HCT116 (cell line): ENCODE measurements at regions not wholly inside any gene's neighbourhood (a gene's known extent, or its start where the extent isn't known, plus 50 kb on each side); places are given as distances from the start of the nearest gene placed in this dataset.

Experiments used
- ATAC-seq: fragments of 200-7000 bp; cut with Tn5 transposase; 2 replicates; pipeline ENCODE4 v1.9.1; 2020; ENCODE audit warnings: mild to moderate bottlenecking, moderate library complexity
- BruUV-seq: library from RNA; stranded (reverse); fragments of 400-500 nt; replicated peaks from 2 replicates; lab custom pipeline; 2021; lab: Mats Ljungman, UMichigan
- CTCF ChIA-PET: fragments of 300-600 bp; sonication (Branson Sonifier 250); formaldehyde crosslinking; loops from one replicate; lab custom pipeline; 2021; ENCODE audit warnings: antibody characterized with exemption; lab: Charles Lee
- POLR2A ChIA-PET: fragments of 300-600, 350-600 bp; sonication (Branson Sonifier 250); formaldehyde crosslinking; loops from one replicate; lab custom pipeline; 2021; ENCODE audit warnings: antibody characterized with exemption; lab: Charles Lee
- RAD21 ChIA-PET, 2 experiments: fragments of 300-600 bp; sonication (Branson Sonifier 250); formaldehyde crosslinking; loops; one replicate each; lab custom pipeline; 2023; ENCODE audit warnings: low total read pairs in 2 of 2; ENCODE audit not compliant: uncharacterized antibody in 2 of 2, unreplicated experiment in 2 of 2, low non-redundant PET in 1 of 2; lab: Charles Lee
- DNase-seq: peaks from one replicate; pipeline ENCODE4 v3.0.0-alpha.2; 2010; ENCODE audit warnings: low read depth, low spot score
- H2AFZ ChIP-seq: fragments of 200-600 bp; shearing (Covaris generic), sonication (generic); 2 replicates; pipeline ENCODE4 v1.6.1; 2017; ENCODE audit warnings: low read depth, mixed run types, mixed read lengths, antibody characterized with exemption, low read length; ENCODE audit not compliant: poor library complexity, severe bottlenecking
- H3K27ac ChIP-seq: 2 replicates; pipeline ENCODE4 v1.5.1; 2012; ENCODE audit warnings: low read depth, low read length
- H3K27me3 ChIP-seq: fragments of 200-600 bp; sonication (generic); 2 replicates; pipeline ENCODE4 v1.6.1; 2016; ENCODE audit warnings: mixed run types, low read length, mixed read lengths; ENCODE audit not compliant: insufficient read depth
- H3K36me3 ChIP-seq, 2 experiments: fragments of 200-500 bp in 1 of 2; fragments of 200-600 bp in 1 of 2; sonication (Bioruptor generic) in 1 of 2; sonication (generic) in 1 of 2; 2 replicates each; pipeline versions ENCODE4 v1.5.1 to v1.6.1; 2014 to 2016; ENCODE audit warnings: low read length in 2 of 2, inconsistent platforms in 1 of 2, mixed read lengths in 1 of 2, mixed run types in 1 of 2; ENCODE audit not compliant: insufficient read depth in 2 of 2, control insufficient read depth in 1 of 2
- H3K4me1 ChIP-seq, 2 experiments: fragments of 200-600 bp in 1 of 2; sonication (generic) in 1 of 2; 2 replicates each; pipeline versions ENCODE4 v1.5.1 to v1.6.1; 2012 to 2017; ENCODE audit warnings: low read length in 2 of 2, inconsistent platforms in 1 of 2, mild to moderate bottlenecking in 1 of 2, mixed read lengths in 1 of 2, mixed run types in 1 of 2, moderate library complexity in 1 of 2; ENCODE audit not compliant: insufficient read depth in 2 of 2, control insufficient read depth in 1 of 2
- H3K4me2 ChIP-seq: fragments of 200-600 bp; sonication (generic); 2 replicates; pipeline ENCODE4 v1.6.1; 2017; ENCODE audit warnings: mixed run types, low read length, mixed read lengths
- H3K4me3 ChIP-seq, 2 experiments: fragments of 200-600 bp in 1 of 2; sonication (generic) in 1 of 2; replicated peaks in 1 of 2; 2 replicates each; pipeline ENCODE4 v1.5.1; 2011 to 2016; ENCODE audit warnings: low read length in 2 of 2, control low read depth in 1 of 2, low read depth in 1 of 2, mild to moderate bottlenecking in 1 of 2, mixed read lengths in 1 of 2, mixed run types in 1 of 2
- H3K79me2 ChIP-seq: fragments of 200-600 bp; sonication (generic); 2 replicates; pipeline ENCODE4 v1.6.1; 2017; ENCODE audit warnings: mild to moderate bottlenecking, mixed run types, low read length, moderate library complexity, mixed read lengths; ENCODE audit not compliant: insufficient read depth
- H3K9ac ChIP-seq: fragments of 200-600 bp; sonication (generic); 2 replicates; pipeline ENCODE4 v1.6.1; 2016; ENCODE audit warnings: low read length, mixed read lengths
- H3K9me2 ChIP-seq: fragments of 200-600 bp; sonication (generic), shearing (Covaris generic); 2 replicates; pipeline ENCODE4 v1.6.1; 2017; ENCODE audit warnings: mixed run types, mild to moderate bottlenecking, moderate library complexity; ENCODE audit not compliant: insufficient read depth
- H3K9me3 ChIP-seq, 2 experiments: fragments of 200-500 bp in 1 of 2; fragments of 200-600 bp in 1 of 2; sonication (Bioruptor generic) in 1 of 2; sonication (generic) in 1 of 2; 2 replicates each; pipeline ENCODE4 v1.6.1; 2014 to 2017; ENCODE audit warnings: low read length in 2 of 2, mixed read lengths in 2 of 2, inconsistent platforms in 1 of 2, low read depth in 1 of 2, mild to moderate bottlenecking in 1 of 2, mixed run types in 1 of 2, moderate library complexity in 1 of 2; ENCODE audit not compliant: control insufficient read depth in 1 of 2, insufficient read depth in 1 of 2
- H4K20me1 ChIP-seq: fragments of 200-600 bp; sonication (generic), shearing (Covaris generic); 2 replicates; pipeline ENCODE4 v1.6.1; 2017; ENCODE audit warnings: mixed run types, mild to moderate bottlenecking, moderate library complexity; ENCODE audit not compliant: insufficient read depth
- ELF1 ChIP-seq: IDR thresholded peaks from 2 replicates; pipeline ENCODE4 v1.6.1; 2012; ENCODE audit warnings: low read depth, borderline replicate concordance
- EZH2 ChIP-seq: fragments of 200-600 bp; sonication (generic); IDR thresholded peaks from 2 replicates; pipeline ENCODE4 v1.6.1; 2017; ENCODE audit warnings: antibody characterized with exemption, mixed run types
- EZH2phosphoT487 ChIP-seq: fragments of 200-600 bp; IDR thresholded peaks from 2 replicates; pipeline ENCODE4 v1.6.1; 2018; ENCODE audit warnings: antibody characterized with exemption, borderline replicate concordance
- POLR2A ChIP-seq: IDR thresholded peaks from 2 replicates; pipeline ENCODE4 v1.7.0; 2011; ENCODE audit warnings: borderline replicate concordance; ENCODE audit not compliant: insufficient read depth, insufficient read length; ENCODE audit errors: extremely low read depth
- YY1 ChIP-seq: IDR thresholded peaks from 2 replicates; pipeline ENCODE4 v1.6.1; 2011; ENCODE audit warnings: low read length, low read depth, moderate library complexity, mild to moderate bottlenecking; ENCODE audit not compliant: insufficient replicate concordance; ENCODE audit errors: extremely low read depth
- ZFX ChIP-seq: fragments of 450-650 bp; IDR thresholded peaks from 2 replicates; pipeline ENCODE4 v1.6.1; 2017
- ZNF274 ChIP-seq: fragments of 200-500 bp; sonication (Bioruptor generic); IDR thresholded peaks from 2 replicates; pipeline ENCODE4 v1.6.1; 2014; ENCODE audit warnings: mild to moderate bottlenecking, low read depth, low read length, inconsistent platforms
- intact Hi-C: fragments of 100-400 bp; cut with micrococcal nuclease; formaldehyde crosslinking; loops from 2 replicates; pipeline ENCODE4 v1.10.0; 2022
- TF ChIP-seq, protein P1 (sequence below): IDR thresholded peaks from 2 replicates; pipeline ENCODE4 v1.6.1; 2011; ENCODE audit warnings: mild to moderate bottlenecking, low read length, moderate library complexity; ENCODE audit not compliant: insufficient replicate concordance; ENCODE audit errors: extremely low read depth
- TF ChIP-seq, protein P2 (sequence below), 3 experiments: fragments of 200-600 bp in 1 of 3; sonication (generic) in 1 of 3; IDR thresholded peaks in 2 of 3; conservative IDR thresholded peaks in 1 of 3; 2 replicates each; pipeline ENCODE4 v1.5.1; 2012 to 2017; ENCODE audit warnings: low read depth in 2 of 3, low read length in 2 of 3, antibody characterized with exemption in 1 of 3, borderline replicate concordance in 1 of 3, control low read depth in 1 of 3, mild to moderate bottlenecking in 1 of 3, mixed read lengths in 1 of 3, mixed run types in 1 of 3, moderate library complexity in 1 of 3; ENCODE audit not compliant: insufficient read depth in 1 of 3
- TF ChIP-seq, protein P3 (sequence below): IDR thresholded peaks from 2 replicates; pipeline ENCODE4 v1.6.1; 2012
- TF ChIP-seq, protein P4 (sequence below): IDR thresholded peaks from 2 replicates; pipeline ENCODE4 v1.6.1; 2012; ENCODE audit warnings: low read depth

DNA sequence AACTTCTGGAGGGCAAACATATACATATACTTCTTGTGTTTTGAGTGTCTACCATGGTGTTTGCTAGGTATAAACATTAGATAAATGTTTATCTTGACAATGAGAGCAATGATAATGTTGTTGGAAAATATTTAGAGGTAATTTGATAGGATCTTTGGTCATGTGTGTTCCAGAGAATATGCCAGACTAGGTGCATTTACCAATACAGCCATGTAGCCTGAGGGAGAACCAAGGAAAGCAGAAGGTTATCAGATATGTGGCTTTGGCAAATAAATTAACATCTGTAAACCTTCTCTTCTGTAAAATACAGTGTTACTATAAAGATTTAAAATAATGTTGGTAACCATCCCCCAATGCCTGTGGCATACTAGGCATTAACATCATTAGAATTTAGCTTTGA, 226.8 kb downstream of the C11orf87 start:
- H3K4me3 ChIP-seq = no peak overlapping the region
- ChIA-PET RAD21 (no interaction called here), CTCF (no interaction called here), POLR2A (no interaction called here)
- H4K20me1 ChIP-seq = no peaks in the 10 kb centered on the region
- no peaks in the 10 kb centered on the region for H3K4me1 ChIP-seq
- BruUV-seq = no TSS peak
- H2AFZ ChIP-seq = no peak overlapping the region
- no peak for DNase-seq
- no peaks in the 10 kb centered on the region for H3K9me2 ChIP-seq
- TF ChIP-seq POLR2A = no peak
- TF ChIP-seq, protein P1, sequence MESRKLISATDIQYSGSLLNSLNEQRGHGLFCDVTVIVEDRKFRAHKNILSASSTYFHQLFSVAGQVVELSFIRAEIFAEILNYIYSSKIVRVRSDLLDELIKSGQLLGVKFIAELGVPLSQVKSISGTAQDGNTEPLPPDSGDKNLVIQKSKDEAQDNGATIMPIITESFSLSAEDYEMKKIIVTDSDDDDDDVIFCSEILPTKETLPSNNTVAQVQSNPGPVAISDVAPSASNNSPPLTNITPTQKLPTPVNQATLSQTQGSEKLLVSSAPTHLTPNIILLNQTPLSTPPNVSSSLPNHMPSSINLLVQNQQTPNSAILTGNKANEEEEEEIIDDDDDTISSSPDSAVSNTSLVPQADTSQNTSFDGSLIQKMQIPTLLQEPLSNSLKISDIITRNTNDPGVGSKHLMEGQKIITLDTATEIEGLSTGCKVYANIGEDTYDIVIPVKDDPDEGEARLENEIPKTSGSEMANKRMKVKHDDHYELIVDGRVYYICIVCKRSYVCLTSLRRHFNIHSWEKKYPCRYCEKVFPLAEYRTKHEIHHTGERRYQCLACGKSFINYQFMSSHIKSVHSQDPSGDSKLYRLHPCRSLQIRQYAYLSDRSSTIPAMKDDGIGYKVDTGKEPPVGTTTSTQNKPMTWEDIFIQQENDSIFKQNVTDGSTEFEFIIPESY = no peak
- TF ChIP-seq ZFX = no peak
- no peak for TF ChIP-seq YY1
- no peak for TF ChIP-seq EZH2phosphoT487
- TF ChIP-seq, protein P2, sequence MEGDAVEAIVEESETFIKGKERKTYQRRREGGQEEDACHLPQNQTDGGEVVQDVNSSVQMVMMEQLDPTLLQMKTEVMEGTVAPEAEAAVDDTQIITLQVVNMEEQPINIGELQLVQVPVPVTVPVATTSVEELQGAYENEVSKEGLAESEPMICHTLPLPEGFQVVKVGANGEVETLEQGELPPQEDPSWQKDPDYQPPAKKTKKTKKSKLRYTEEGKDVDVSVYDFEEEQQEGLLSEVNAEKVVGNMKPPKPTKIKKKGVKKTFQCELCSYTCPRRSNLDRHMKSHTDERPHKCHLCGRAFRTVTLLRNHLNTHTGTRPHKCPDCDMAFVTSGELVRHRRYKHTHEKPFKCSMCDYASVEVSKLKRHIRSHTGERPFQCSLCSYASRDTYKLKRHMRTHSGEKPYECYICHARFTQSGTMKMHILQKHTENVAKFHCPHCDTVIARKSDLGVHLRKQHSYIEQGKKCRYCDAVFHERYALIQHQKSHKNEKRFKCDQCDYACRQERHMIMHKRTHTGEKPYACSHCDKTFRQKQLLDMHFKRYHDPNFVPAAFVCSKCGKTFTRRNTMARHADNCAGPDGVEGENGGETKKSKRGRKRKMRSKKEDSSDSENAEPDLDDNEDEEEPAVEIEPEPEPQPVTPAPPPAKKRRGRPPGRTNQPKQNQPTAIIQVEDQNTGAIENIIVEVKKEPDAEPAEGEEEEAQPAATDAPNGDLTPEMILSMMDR (IDR thresholded peaks at IDR 0.05 in 2 of 3, conservative IDR thresholded peaks at IDR 0.05 in 1 of 3; ENCODE audit: borderline replicate concordance in 1 of 3, insufficient read depth in 1 of 3, low read depth in 2 of 3, low read length in 2 of 3) = no peak
- no peak for TF ChIP-seq ELF1
- TF ChIP-seq ZNF274 = no peak
- TF ChIP-seq, protein P3, sequence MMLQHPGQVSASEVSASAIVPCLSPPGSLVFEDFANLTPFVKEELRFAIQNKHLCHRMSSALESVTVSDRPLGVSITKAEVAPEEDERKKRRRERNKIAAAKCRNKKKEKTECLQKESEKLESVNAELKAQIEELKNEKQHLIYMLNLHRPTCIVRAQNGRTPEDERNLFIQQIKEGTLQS = no peak
- no peak for TF ChIP-seq EZH2
- TF ChIP-seq, protein P4, sequence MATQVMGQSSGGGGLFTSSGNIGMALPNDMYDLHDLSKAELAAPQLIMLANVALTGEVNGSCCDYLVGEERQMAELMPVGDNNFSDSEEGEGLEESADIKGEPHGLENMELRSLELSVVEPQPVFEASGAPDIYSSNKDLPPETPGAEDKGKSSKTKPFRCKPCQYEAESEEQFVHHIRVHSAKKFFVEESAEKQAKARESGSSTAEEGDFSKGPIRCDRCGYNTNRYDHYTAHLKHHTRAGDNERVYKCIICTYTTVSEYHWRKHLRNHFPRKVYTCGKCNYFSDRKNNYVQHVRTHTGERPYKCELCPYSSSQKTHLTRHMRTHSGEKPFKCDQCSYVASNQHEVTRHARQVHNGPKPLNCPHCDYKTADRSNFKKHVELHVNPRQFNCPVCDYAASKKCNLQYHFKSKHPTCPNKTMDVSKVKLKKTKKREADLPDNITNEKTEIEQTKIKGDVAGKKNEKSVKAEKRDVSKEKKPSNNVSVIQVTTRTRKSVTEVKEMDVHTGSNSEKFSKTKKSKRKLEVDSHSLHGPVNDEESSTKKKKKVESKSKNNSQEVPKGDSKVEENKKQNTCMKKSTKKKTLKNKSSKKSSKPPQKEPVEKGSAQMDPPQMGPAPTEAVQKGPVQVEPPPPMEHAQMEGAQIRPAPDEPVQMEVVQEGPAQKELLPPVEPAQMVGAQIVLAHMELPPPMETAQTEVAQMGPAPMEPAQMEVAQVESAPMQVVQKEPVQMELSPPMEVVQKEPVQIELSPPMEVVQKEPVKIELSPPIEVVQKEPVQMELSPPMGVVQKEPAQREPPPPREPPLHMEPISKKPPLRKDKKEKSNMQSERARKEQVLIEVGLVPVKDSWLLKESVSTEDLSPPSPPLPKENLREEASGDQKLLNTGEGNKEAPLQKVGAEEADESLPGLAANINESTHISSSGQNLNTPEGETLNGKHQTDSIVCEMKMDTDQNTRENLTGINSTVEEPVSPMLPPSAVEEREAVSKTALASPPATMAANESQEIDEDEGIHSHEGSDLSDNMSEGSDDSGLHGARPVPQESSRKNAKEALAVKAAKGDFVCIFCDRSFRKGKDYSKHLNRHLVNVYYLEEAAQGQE = no peak
- ATAC-seq = no peak
- H3K36me3 ChIP-seq = no peaks in the 10 kb centered on the region
- no peak overlapping the region for H3K4me2 ChIP-seq
- H3K27ac ChIP-seq = no peak overlapping the region
- no peaks in the 10 kb centered on the region for H3K79me2 ChIP-seq
- H3K27me3 ChIP-seq = no peaks in the 10 kb centered on the region
- no peaks in the 10 kb centered on the region for H3K9me3 ChIP-seq
- H3K9ac ChIP-seq = no peak overlapping the region
- intact Hi-C loops = no loop called here
